GM18870 (cell line): ENCODE measurements at regions not wholly inside any gene's neighbourhood (a gene's known extent, or its start where the extent isn't known, plus 50 kb on each side); places are given as distances from the start of the nearest gene placed in this dataset.
"Not testable (repeated sequence)": the region's sequence is repeated elsewhere in the genome, so short reads cannot be mapped to it uniquely, and the experiment has no call there.

Experiments used
- ATAC-seq: cut with Tn5 transposase; IDR thresholded peaks from one replicate; pipeline ENCODE4 v1.9.1; 2021; ENCODE audit warnings: moderate library complexity; ENCODE audit not compliant: unreplicated experiment

- ATAC-seq = not testable (repeated sequence)
Observed at GRCh38 chr9:104195142-104195541, 101.0 kb downstream of the SMC2 start.

DNA sequence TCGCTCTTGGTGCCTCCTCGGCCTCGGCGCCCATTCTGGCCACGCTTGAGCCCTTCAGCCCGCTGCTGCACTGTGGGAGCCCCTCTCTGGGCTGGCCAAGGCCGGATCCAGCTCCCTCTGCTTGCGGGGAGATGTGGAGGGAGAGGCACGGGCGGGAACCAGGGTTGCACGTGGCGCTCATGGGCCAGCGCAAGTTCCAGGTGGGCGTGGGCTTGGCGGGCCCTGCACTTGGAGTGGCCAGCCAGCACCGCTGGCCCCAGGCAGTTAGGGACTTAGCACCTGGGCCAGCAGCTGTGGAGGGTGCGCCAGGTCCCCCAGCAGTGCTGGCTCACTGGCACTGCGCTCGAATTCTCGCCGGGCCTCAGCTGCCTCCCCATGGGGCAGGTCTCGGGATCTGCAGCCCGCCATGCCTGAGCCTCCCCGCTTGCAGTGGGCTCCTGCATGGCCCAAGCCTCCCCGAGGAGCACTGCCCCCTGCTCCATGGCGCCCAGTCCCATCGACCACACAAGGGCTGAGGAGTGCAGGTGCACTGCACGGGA is 106.4 kb downstream of the SMC2 start:
- ATAC-seq = no peak

DNA sequence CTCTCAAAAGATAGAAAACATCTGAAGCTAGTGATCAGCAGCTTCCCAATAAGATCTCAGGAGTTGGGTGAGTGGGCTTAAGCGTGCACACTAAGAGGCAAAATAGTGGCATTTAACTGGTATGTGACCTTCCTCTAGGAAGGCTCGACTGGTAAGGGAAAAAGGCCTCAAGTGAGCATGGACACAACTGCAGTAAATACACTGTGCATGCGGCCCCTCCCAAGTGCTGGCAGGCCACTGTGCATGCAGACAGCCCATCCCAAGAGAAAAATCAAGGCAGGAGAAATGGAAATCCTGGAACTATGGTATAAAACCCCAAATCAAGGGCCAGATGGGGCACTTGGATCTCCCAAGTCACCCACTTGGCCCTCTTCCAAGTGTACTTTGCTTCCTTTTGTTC is 112.7 kb downstream of the SMC2 start:
- ATAC-seq = no peak

DNA sequence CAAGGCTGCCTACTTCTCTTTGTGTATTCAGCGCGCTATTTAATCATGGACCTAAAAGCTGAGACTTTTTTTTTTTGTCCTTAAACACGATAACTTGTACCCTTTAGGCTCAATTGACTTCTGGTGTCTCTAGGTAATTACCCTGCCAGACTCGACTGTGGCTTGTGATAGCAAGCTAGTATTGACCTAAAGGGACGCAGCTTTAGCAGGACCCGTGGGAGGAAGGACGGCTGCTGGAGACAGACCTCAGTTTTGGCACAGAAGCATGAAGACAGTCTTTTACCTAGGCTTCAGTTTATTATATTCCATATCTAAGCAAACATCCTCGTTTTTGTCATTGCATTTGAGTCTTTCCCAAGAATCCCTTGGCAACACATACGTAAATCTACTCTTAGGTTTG is 115.3 kb downstream of the SMC2 start:
- ATAC-seq = no peak

GRCh38 chr9:104227108-104227507 is 133.0 kb downstream of the SMC2 start:
- no peak for ATAC-seq

DNA sequence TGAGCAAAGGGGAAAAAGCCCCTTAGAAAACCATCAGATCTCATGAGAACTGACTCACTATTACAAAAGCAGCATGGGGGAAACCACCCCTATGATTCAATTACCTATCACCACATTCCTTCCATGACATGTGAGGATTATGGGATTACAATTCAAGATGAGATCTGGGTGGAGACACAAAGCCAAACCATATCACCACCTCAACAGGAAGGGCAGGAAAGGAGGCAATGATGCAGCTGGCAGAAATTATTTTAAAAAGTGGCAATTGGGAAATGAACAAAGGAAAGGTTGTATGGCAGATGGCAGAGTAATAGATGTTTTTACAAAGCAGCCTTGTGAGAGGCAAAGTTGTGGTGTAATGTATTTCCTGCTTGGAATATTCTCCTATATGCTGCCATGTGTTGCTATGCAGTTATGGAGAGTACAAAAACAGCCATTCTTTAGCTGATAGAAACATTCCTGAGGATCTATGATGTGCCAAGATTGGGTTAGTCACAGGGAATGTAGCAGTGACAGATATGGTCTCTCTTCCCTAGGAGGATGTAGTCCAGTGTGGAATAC is 138.8 kb downstream of the SMC2 start:
- no peak for ATAC-seq

- ATAC-seq = no peak
Observed at GRCh38 chr9:104233366-104233765, 139.3 kb downstream of the SMC2 start.

DNA sequence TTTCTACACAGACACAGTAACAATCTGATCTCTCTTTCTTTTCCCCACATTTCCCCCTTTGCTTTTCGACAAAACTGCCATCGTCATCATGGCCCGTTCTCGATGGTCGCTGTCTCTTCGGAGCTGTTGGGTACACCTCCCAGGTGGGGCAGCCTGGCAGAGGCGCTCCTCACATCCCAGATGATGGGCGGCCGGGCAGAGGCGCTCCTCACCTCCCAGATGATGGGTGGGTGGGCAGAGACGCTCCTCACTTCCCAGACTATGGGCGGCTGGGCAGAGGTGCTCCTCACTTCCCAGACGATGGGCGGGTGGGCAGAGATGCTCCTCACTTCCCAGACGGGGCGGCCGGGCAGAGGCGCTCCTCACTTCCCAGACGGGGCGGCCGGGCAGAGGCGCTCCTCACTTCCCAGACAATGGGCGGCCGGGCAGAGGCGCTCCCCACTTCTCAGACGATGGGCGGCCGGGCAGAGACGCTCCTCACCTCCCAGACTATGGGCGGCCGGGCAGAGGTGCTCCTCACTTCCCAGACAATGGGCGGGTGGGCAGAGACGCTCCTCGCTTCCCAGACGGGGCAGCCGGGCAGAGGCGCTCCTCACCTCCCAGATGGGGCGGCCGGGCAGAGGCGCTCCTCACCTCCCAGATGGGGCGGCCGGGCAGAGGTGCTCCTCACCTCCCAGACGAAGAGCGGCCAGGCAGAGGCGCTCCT is 140.7 kb downstream of the SMC2 start:
- ATAC-seq = not testable (repeated sequence)

DNA sequence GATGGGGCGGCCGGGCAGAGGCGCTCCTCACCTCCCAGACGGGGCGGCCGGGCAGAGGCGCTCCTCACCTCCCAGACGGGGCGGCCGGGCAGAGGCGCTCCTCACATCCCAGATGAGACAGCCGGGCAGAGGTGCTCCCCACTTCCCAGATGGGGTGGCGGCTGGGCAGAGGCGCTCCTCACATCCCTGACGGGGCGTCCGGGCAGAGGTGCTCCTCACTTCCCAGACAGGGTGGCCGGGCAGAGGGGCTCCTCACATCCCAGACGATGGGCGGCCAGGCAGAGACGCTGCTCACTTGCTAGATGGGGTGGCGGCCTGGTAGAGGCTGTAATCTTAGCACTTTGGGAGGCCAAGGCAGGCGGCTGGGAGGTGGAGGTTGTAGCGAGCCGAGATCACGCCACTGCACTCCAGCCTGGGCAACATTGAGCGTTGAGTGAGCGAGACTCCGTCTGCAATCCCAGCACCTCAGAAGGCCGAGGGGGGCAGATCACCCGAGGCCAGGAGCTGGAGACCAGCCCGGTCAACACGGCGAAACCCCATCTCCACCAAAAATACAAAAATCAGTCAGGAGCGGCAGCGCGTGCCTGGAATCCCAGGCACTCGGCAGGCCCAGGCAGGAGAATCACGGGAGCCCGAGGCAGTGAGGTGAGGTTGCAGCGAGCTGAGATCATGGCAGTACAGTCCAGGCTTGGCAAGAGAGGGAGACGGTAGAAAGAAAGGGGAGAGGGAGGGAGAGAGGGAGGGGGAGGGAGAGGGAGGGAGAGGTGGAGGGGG is 141.4 kb downstream of the SMC2 start:
- ATAC-seq = not testable (repeated sequence)

GRCh38 chr9:104238668-104239067 is 144.6 kb downstream of the SMC2 start:
- no peak for ATAC-seq

- ATAC-seq = no peak
Observed at GRCh38 chr9:104240890-104241289, 146.8 kb downstream of the SMC2 start.

DNA sequence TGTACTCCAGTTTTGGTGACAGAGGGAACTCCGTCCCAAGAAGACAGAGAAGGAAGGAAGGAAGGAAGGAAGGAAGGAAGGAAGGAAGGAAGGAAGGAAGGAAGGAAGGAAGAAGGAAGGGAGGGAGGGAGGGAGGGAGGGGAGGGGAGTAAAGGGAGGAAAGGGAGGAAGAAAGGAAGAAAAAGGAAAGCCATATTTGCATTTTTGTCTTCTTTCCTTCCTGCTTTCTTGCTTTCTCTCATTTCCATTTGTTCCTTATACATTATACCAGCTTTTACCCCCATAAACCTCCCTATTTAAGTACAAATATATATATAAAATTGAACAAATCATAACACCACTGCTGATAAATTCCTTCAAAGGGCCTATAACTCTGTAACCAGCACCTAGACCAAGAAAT is 151.8 kb downstream of the SMC2 start:
- ATAC-seq = no peak

DNA sequence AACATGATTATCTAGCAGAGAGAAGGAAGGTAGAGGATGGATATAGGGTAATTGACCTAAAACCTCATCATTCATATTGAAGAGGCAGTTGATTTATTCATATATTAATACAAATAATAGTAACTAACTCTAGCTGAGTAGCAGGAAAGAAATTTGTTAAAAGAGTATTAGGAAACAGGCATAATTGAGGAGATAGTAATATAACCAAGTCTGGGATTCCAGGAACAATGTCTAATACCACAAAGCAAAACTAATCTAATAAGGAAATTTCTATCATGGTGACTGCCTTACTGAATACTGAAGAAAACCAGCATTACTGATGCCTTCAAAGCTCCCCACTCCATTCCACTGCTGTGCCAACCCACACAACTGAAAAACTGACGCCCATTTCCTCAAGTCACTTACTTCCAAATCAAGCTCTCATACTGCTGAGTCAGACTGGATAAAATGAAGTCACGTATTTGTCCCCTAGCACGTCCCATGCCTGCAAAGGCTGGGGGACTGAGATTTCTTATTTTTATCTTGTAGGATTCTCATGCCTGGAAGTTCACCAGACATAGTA is 153.9 kb downstream of the SMC2 start:
- ATAC-seq = no peak

GRCh38 chr9:104256031-104256695 is 162.1 kb downstream of the SMC2 start:
- ATAC-seq = no peak

- no peak for ATAC-seq
Observed at GRCh38 chr9:104256696-104257062, 162.6 kb downstream of the SMC2 start.

DNA sequence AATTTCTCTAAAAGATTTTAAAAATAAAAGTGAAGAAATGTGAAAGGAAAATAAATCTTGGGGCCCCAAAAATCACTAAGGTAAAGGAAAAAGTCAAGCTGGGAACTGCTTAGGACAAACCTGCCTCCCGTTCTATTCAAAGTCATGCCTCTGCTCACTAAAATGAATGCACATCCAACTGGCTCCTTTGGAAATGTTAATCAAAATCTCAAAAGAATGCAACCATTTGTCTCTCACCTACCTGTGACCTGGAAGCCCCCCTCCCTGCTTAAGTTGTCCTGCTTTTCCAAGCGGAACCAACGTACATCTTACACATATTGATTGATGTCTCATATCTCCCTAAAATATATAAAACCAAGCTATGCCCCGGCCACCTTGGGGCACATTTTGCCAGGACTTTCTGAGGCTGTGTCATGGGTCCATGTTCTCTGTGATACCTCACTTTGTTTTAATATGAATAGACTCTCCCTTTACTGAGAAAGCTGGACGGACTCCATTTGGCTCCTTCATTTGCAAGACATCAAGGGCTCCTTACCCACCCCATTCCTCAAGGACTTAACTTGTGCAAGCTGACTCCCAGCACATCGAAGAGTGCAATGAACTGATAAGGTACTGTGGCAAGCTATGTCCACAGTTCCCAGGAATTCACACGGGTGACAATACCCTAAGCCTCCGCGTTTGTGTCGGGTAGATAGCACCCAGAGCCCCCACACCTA is 164.3 kb downstream of the SMC2 start:
- no peak for ATAC-seq

- no peak for ATAC-seq
Observed at GRCh38 chr9:104260004-104260403, 165.9 kb downstream of the SMC2 start.

- no peak for ATAC-seq
Observed at GRCh38 chr9:104263942-104264341, 169.8 kb downstream of the SMC2 start.

- ATAC-seq = no peak
Observed at GRCh38 chr9:104264431-104264830, 170.3 kb downstream of the SMC2 start.

DNA sequence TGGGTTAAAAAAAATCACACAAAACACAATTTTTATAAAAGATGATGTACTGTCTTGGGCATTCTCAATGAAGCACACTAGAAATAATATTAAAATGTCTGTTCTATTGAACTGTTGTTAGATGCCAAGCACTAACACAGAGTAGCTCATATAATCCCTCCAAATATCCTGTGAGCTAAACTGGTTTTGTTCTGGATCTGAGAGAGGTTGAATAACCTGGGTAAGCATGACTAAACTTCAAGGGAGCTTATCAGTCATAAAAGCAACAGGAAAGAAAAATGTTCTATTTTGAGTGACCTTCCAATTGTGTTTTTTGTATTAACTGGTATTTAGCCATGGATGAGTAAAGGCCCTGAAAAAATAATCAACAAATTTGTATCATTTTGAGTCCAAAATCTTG is 175.3 kb downstream of the SMC2 start:
- ATAC-seq = no peak
